ENCODE measurements at regions not wholly inside any gene's neighbourhood (a gene's known extent, or its start where the extent isn't known, plus 50 kb on each side); places are given as distances from the start of the nearest gene placed in this dataset.

DNA sequence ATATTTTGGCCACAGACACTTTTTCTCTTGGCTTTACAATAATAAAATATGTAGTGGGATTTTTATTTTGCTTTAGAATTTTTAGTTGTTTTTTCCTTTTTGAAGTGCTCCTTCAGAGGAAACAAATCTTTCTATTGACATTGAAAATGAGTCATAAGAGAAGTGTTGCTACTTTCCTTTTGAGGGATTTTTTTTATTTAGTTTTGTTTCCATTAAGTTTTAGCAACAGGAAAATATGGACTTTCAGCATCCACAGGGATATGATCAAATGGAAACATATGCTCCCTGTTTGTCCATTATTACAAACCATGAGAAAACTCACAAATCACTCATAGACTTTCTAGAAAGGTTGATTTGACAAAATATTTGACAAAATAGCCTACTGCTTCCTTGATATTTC, 65.3 kb upstream of the BMP2 start:
- Histone ChIP-seq H3K36me3 (replicated peaks; ENCODE audit: low read depth, low read length) (no peaks in the 10 kb centered on the region), H3K9me3 (ENCODE audit: insufficient read depth, low read length) (no peaks in the 10 kb centered on the region), H3K79me2 (ENCODE audit: low read length) (no peaks in the 10 kb centered on the region), H4K20me1 (ENCODE audit: insufficient read depth, low read length) (0 out of 2 replicates have a peak, but pooled peaks cover 3% of the 10 kb centered on the region), H3K27me3 (ENCODE audit: low read depth, low read length) (no peaks in the 10 kb centered on the region), H2AFZ (ENCODE audit: low read depth, low read length) (no peak overlapping the region), H3K27ac (ENCODE audit: low read length) (no peak overlapping the region), H3K4me3 (ENCODE audit: low read length) (no peak overlapping the region), H3K9ac (ENCODE audit: low read length) (no peak overlapping the region), H3K4me1 (ENCODE audit: low read length) (no peaks in the 10 kb centered on the region), H3K4me2 (ENCODE audit: low read length) (no peak overlapping the region)
- no peak for TF ChIP-seq EZH2phosphoT487 (IDR thresholded peaks at IDR 0.05; ENCODE audit: low read depth)
- TF ChIP-seq, protein P1, sequence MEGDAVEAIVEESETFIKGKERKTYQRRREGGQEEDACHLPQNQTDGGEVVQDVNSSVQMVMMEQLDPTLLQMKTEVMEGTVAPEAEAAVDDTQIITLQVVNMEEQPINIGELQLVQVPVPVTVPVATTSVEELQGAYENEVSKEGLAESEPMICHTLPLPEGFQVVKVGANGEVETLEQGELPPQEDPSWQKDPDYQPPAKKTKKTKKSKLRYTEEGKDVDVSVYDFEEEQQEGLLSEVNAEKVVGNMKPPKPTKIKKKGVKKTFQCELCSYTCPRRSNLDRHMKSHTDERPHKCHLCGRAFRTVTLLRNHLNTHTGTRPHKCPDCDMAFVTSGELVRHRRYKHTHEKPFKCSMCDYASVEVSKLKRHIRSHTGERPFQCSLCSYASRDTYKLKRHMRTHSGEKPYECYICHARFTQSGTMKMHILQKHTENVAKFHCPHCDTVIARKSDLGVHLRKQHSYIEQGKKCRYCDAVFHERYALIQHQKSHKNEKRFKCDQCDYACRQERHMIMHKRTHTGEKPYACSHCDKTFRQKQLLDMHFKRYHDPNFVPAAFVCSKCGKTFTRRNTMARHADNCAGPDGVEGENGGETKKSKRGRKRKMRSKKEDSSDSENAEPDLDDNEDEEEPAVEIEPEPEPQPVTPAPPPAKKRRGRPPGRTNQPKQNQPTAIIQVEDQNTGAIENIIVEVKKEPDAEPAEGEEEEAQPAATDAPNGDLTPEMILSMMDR (IDR thresholded peaks at IDR 0.05; ENCODE audit: low read depth, low read length), result no peak

DNA sequence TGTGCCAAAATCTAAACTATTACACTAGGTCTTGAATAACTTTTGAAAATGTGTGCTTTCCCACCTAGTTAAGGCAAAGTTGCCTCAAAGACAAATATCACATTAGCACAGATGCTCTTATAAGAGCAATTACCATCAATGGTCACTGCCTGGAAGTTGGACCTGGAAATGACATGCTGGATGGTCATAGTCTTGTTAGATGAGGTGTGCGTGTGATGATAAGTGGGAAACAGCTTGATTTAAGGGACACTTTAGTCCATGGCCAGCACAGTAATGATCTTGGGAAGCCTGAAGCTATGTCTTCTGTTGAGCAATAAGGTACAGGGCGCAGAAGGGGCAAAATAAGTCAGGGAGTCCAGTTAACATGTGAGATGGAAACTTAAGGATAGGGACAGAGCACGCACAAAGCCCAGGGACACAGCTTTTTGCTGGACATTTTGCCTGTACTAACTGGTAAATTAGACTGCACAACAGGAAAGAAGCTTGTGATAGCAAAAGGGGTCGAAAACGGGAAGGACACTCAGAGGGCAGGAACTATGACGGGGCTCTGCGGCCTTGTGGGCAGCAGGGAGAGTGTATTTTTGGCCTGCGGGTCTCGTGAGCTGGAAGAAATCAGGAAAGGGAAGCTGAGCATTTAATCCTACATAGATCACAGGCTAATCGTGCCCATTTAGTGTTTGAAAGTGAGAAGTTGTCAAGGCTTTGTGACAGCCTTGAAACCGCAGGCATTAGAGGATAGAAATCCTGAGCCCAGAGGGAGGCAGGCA, 66.7 kb upstream of the BMP2 start:
- Histone ChIP-seq H2AFZ (ENCODE audit: low read depth, low read length) (no peak overlapping the region), H3K9me3 (ENCODE audit: insufficient read depth, low read length) (no peaks in the 10 kb centered on the region), H3K27ac (ENCODE audit: low read length) (no peak overlapping the region), H3K79me2 (ENCODE audit: low read length) (no peaks in the 10 kb centered on the region), H3K4me3 (ENCODE audit: low read length) (no peak overlapping the region), H3K36me3 (replicated peaks; ENCODE audit: low read depth, low read length) (no peaks in the 10 kb centered on the region), H3K4me1 (ENCODE audit: low read length) (no peaks in the 10 kb centered on the region), H3K4me2 (ENCODE audit: low read length) (no peak overlapping the region), H3K27me3 (ENCODE audit: low read depth, low read length) (no peaks in the 10 kb centered on the region), H4K20me1 (ENCODE audit: insufficient read depth, low read length) (no peaks in the 10 kb centered on the region), H3K9ac (ENCODE audit: low read length) (no peak overlapping the region)
- no peak for TF ChIP-seq EZH2phosphoT487 (IDR thresholded peaks at IDR 0.05; ENCODE audit: low read depth)

- Histone ChIP-seq H3K4me1 (ENCODE audit: low read length) (no peaks in the 10 kb centered on the region), H2AFZ (ENCODE audit: low read depth, low read length) (no peak overlapping the region), H3K4me3 (ENCODE audit: low read length) (no peak overlapping the region), H3K9ac (ENCODE audit: low read length) (no peak overlapping the region), H3K27ac (ENCODE audit: low read length) (no peak overlapping the region), H3K27me3 (ENCODE audit: low read depth, low read length) (no peaks in the 10 kb centered on the region), H3K79me2 (ENCODE audit: low read length) (no peaks in the 10 kb centered on the region), H3K9me3 (ENCODE audit: insufficient read depth, low read length) (no peaks in the 10 kb centered on the region), H4K20me1 (ENCODE audit: insufficient read depth, low read length) (no peaks in the 10 kb centered on the region), H3K4me2 (ENCODE audit: low read length) (no peak overlapping the region), H3K36me3 (replicated peaks; ENCODE audit: low read depth, low read length) (no peaks in the 10 kb centered on the region)
- TF ChIP-seq EZH2phosphoT487 (IDR thresholded peaks at IDR 0.05; ENCODE audit: low read depth), result no peak
- TF ChIP-seq, protein P1 (IDR thresholded peaks at IDR 0.05; ENCODE audit: low read depth, low read length), result no peak
Measured at GRCh38 chr20:6699921-6700562, 67.4 kb upstream of the BMP2 start.

DNA sequence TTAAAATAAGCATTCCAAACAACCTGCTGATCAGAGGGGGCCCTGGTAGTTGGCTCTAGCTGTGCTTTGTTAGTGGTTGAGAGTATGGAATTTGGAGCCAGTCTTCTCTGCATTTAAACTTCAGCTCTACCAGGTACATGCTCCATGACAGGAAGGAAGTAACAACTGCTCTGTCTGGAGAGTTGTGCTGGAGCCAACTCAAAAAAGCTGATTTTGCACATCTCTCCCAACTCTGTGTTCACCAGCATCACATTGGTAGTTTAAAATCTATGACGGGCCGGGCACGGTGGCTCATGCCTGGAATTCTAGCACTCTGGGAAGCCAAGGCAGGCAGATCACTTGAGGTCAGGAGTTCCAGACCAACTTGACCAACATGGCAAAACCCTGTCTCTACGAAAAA, 68.8 kb upstream of the BMP2 start:
- no peak overlapping the region for H3K9ac ChIP-seq (ENCODE audit: low read length)
- no peak overlapping the region for H3K4me2 ChIP-seq (ENCODE audit: low read length)
- no peak overlapping the region for H3K27ac ChIP-seq (ENCODE audit: low read length)
- H3K4me3 ChIP-seq (ENCODE audit: low read length), result no peak overlapping the region
- no peaks in the 10 kb centered on the region for H3K4me1 ChIP-seq (ENCODE audit: low read length)
- no peaks in the 10 kb centered on the region for H4K20me1 ChIP-seq (ENCODE audit: insufficient read depth, low read length)
- H3K9me3 ChIP-seq (ENCODE audit: insufficient read depth, low read length), result no peaks in the 10 kb centered on the region
- H3K27me3 ChIP-seq (ENCODE audit: low read depth, low read length), result no peaks in the 10 kb centered on the region
- no peak overlapping the region for H2AFZ ChIP-seq (ENCODE audit: low read depth, low read length)
- H3K36me3 ChIP-seq (replicated peaks; ENCODE audit: low read depth, low read length), result no peaks in the 10 kb centered on the region
- TF ChIP-seq, protein P1 (IDR thresholded peaks at IDR 0.05; ENCODE audit: low read depth, low read length), result no peak
- no peak for TF ChIP-seq EZH2phosphoT487 (IDR thresholded peaks at IDR 0.05; ENCODE audit: low read depth)
- no peaks in the 10 kb centered on the region for H3K79me2 ChIP-seq (ENCODE audit: low read length)
